NB4 (cell line): ENCODE measurements at regions not wholly inside any gene's neighbourhood (a gene's known extent, or its start where the extent isn't known, plus 50 kb on each side); places are given as distances from the start of the nearest gene placed in this dataset.

ENCODE experiments used
- CTCF ChIP-seq: IDR thresholded peaks from one replicate; pipeline ENCODE4 v1.5.1; 2012; ENCODE audit warnings: low read depth, low read length
- MYC ChIP-seq: IDR thresholded peaks from 2 replicates; pipeline ENCODE4 v1.6.1; 2011; ENCODE audit warnings: low read depth, low read length
- POLR2A ChIP-seq: IDR thresholded peaks from 2 replicates; pipeline ENCODE4 v1.6.1; 2011; ENCODE audit warnings: mild to moderate bottlenecking; ENCODE audit not compliant: insufficient read length; ENCODE audit errors: extremely low read depth

DNA sequence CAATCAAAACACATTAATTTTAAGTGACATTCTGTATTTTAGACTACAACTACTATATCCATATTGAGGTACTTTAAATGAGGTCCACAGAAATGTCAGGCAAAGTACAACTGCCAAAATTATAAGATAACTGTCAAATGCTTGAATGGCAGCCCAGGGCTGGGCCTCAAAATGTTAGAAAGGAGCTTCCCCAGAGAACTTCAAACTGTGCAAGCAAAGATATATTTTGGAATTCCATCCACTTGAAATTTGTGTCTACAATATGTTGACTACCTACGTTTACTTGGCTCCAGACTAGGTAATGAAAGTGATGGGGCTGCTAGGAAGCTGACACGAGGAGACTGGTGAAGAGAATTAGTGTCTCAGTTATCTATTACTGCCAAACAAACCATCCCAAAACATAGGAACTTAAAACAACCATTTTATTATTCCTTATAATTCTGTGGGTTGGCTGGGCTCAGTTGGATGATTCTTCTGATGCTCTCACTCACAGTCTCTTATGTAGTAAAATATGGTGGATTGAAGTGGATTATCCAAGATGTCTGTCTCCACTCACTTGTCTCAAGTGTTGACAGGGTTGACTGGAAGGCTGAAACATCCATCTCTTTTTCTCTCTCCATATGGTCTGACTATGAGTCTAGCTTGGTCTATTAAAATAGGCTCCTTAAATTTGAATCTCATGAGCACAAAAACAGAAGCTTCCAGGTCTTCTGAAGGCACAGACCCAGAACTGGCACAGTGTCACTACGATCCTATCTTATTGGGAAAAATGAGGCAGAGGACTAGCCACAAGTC, 74.2 kb downstream of the FZD1 start:
- TF ChIP-seq POLR2A: no peak
- TF ChIP-seq CTCF: no peak
- TF ChIP-seq MYC: no peak
